HFFc6 (cell line): ENCODE measurements at regions not wholly inside any gene's neighbourhood (a gene's known extent, or its start where the extent isn't known, plus 50 kb on each side); places are given as distances from the start of the nearest gene placed in this dataset.

Experiments used
- DNase-seq: peaks from one replicate; pipeline ENCODE4 v3.0.0-alpha.2; 2018
- H3K27ac Mint-ChIP-seq: 2 replicates; pipeline ENCODE4 v1.8.0; 2020; ENCODE audit warnings: mild to moderate bottlenecking, mixed read lengths
- H3K27me3 Mint-ChIP-seq: 2 replicates; pipeline ENCODE4 v1.8.0; 2021; ENCODE audit warnings: mild to moderate bottlenecking, moderate library complexity, mixed read lengths; ENCODE audit not compliant: insufficient read depth
- H3K36me3 Mint-ChIP-seq: 2 replicates; pipeline ENCODE4 v1.8.0; 2021; ENCODE audit warnings: low read depth, mixed read lengths
- H3K4me1 Mint-ChIP-seq: 2 replicates; pipeline ENCODE4 v1.8.0; 2020; ENCODE audit warnings: low read depth, mixed read lengths
- H3K4me3 Mint-ChIP-seq: 2 replicates; pipeline ENCODE4 v1.8.0; 2020; ENCODE audit warnings: mild to moderate bottlenecking, moderate library complexity, mixed read lengths
- H3K9me3 Mint-ChIP-seq: 2 replicates; pipeline ENCODE4 v1.8.0; 2020; ENCODE audit warnings: mild to moderate bottlenecking, mixed read lengths
- CTCF ChIP-seq: fragments of 200-600 bp; sonication (generic); IDR thresholded peaks from 2 replicates; pipeline ENCODE4 v1.5.0; 2021; ENCODE audit warnings: antibody characterized with exemption, mild to moderate bottlenecking

- H3K4me1 Mint-ChIP-seq, result no peaks in the 10 kb centered on the region
- H3K27me3 Mint-ChIP-seq, result no peaks in the 10 kb centered on the region; the same call in 1 of the 2 replicates
- no peak for TF ChIP-seq CTCF
- no peaks in the 10 kb centered on the region; the same call in 1 of the 2 replicates for H3K36me3 Mint-ChIP-seq
- peaks cover 35% of the 10 kb centered on the region for H3K9me3 Mint-ChIP-seq
- no peak for DNase-seq
- no peak overlapping the region for H3K4me3 Mint-ChIP-seq
- H3K27ac Mint-ChIP-seq, result no peak overlapping the region
Observed at GRCh38 chr1:34639701-34640100, 115.1 kb upstream of the GJB5 start.

- no peaks in the 10 kb centered on the region; the same call in 1 of the 2 replicates for H3K36me3 Mint-ChIP-seq
- no peak for TF ChIP-seq CTCF
- no peak for DNase-seq
- peaks cover 44% of the 10 kb centered on the region for H3K9me3 Mint-ChIP-seq
- no peak overlapping the region for H3K27ac Mint-ChIP-seq
- no peaks in the 10 kb centered on the region for H3K4me1 Mint-ChIP-seq
- no peak overlapping the region for H3K4me3 Mint-ChIP-seq
- H3K27me3 Mint-ChIP-seq, result no peaks in the 10 kb centered on the region; the same call in 1 of the 2 replicates
Observed at GRCh38 chr1:34640654-34641401, 114.0 kb upstream of the GJB5 start.

GRCh38 chr1:34642679-34643078 lies 112.2 kb upstream of the GJB5 start:
- Mint-ChIP-seq H3K27ac (no peak overlapping the region), H3K4me3 (no peak overlapping the region), H3K36me3 (no peaks in the 10 kb centered on the region; the same call in 1 of the 2 replicates), H3K9me3 (peaks cover 54% of the 10 kb centered on the region), H3K27me3 (no peaks in the 10 kb centered on the region; the same call in 1 of the 2 replicates), H3K4me1 (no peaks in the 10 kb centered on the region)
- DNase-seq, result no peak
- TF ChIP-seq CTCF, result no peak

- no peak overlapping the region for H3K27ac Mint-ChIP-seq
- no peak overlapping the region for H3K4me3 Mint-ChIP-seq
- no peak for DNase-seq
- H3K36me3 Mint-ChIP-seq, result no peaks in the 10 kb centered on the region; the same call in 1 of the 2 replicates
- H3K27me3 Mint-ChIP-seq, result no peaks in the 10 kb centered on the region; the same call in none of the 2 replicates
- H3K4me1 Mint-ChIP-seq, result no peaks in the 10 kb centered on the region
- TF ChIP-seq CTCF, result no peak
- H3K9me3 Mint-ChIP-seq, result peaks cover 56% of the 10 kb centered on the region
Observed at GRCh38 chr1:34645109-34645688, 109.6 kb upstream of the GJB5 start.

GRCh38 chr1:34645919-34646318 lies 108.9 kb upstream of the GJB5 start:
- Mint-ChIP-seq H3K4me1 (no peaks in the 10 kb centered on the region), H3K36me3 (no peaks in the 10 kb centered on the region; the same call in 1 of the 2 replicates), H3K9me3 (peaks cover 53% of the 10 kb centered on the region), H3K27me3 (peaks cover 2% of the 10 kb centered on the region), H3K27ac (no peak overlapping the region), H3K4me3 (no peak overlapping the region)
- no peak for DNase-seq
- no peak for TF ChIP-seq CTCF
